HL-60/S4 treated with phorbol 12-myristate 13-acetate at 8.2 ng/mL for 4 days and 3 days (cell line): ENCODE measurements at regions not wholly inside any gene's neighbourhood (a gene's known extent, or its start where the extent isn't known, plus 50 kb on each side); places are given as distances from the start of the nearest gene placed in this dataset.

Experiments
- in situ Hi-C: fragments of 300-500 bp; cut with MboI; formaldehyde crosslinking; loops from 2 replicates; pipeline ENCODE4 v1.15.0; 2022; ENCODE audit warnings: low sequenced_read_pairs

GRCh38 chr1:34328281-34328799 is 151.6 kb downstream of the C1orf94 start:
- in situ Hi-C loops: no loop called here

- in situ Hi-C loops: no loop called here
These were observed 153.4 kb downstream of the C1orf94 start for GRCh38 chr1:34330061-34330460.

DNA sequence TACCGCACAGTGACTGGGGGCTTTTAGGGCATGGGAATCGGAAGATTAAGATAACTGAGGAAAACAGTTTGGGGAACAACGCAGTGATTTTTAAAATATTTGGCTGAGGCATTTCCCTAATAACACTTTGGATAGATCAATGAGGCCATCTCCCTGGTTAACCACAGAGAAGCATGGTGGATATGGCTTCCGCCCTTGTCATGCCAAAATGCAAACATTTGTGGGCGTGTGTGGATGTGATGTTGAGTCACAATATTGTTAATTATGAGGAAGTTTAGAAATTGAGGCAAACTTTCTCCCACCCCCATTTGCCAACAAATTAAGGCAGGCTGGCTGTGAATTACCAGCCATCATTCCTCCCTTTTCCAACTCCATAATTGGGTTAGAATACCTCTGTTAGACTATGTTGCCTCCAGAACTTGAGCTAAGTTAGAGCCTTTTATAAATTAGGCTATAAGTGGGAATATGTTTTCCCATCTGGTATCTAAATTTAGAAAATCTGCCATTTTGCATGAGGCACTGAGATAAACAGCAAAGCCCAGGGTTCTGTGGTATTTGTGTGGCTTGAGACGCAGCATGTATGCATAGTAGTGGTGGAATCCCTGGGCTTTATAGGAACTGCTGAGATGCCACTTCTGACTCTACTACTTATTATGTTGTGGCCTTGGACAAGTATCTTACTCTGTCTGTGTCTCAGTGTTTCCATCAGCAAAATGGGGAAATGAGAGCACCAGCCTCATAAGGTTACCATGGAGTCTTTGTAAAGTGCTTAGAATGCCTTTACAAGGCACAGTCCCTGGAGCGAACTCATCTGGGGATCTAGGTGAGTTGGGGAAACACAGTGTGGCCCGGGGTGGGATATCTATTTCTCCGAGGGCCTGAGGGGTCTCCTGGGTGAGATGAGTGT is 154.6 kb downstream of the C1orf94 start:
- in situ Hi-C loops: no loop called here

- in situ Hi-C loops: no loop called here
These were observed 156.3 kb downstream of the C1orf94 start for GRCh38 chr1:34332996-34333395.

DNA sequence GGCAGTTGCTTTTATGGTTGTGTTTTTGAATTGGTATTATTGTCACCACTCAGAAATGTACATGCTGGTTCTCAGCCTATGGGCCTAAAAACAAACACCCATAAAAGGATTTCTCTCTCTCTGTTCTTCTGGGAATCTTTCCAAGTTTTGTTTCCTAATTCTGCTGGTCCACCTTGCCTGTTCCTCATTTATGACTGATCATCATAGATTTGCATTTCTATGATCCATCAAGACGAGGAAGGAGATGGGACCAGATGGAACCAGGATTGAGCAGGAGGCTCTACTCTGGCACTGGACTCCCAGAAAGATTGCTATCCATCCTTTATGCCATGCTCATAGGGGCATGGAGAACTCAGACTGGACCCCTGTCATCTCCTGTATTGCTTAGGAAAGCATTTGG is 162.2 kb downstream of the C1orf94 start:
- in situ Hi-C loops: no loop called here

- in situ Hi-C loops: no loop called here
These were observed 165.2 kb downstream of the C1orf94 start for GRCh38 chr1:34341896-34342295.

GRCh38 chr1:34342334-34342733 is 165.6 kb downstream of the C1orf94 start:
- in situ Hi-C loops: no loop called here

- in situ Hi-C loops: no loop called here
These were observed 169.4 kb downstream of the C1orf94 start for GRCh38 chr1:34346128-34346527.

- in situ Hi-C loops: no loop called here
These were observed 176.7 kb downstream of the C1orf94 start for GRCh38 chr1:34353409-34353808.

- in situ Hi-C loops: no loop called here
These were observed 177.7 kb downstream of the C1orf94 start for GRCh38 chr1:34354367-34354766.

GRCh38 chr1:34356853-34357252 is 180.1 kb downstream of the C1orf94 start:
- in situ Hi-C loops: no loop called here

GRCh38 chr1:34358636-34359035 is 181.9 kb downstream of the C1orf94 start:
- in situ Hi-C loops: no loop called here

- in situ Hi-C loops: no loop called here
These were observed 182.7 kb downstream of the C1orf94 start for GRCh38 chr1:34359411-34359810.

GRCh38 chr1:34360574-34360973 is 183.9 kb downstream of the C1orf94 start:
- in situ Hi-C loops: no loop called here

GRCh38 chr1:34361121-34361520 is 184.4 kb downstream of the C1orf94 start:
- in situ Hi-C loops: no loop called here

- in situ Hi-C loops: no loop called here
These were observed 185.2 kb downstream of the C1orf94 start for GRCh38 chr1:34361781-34362357.

GRCh38 chr1:34362949-34363348 is 186.2 kb downstream of the C1orf94 start:
- in situ Hi-C loops: no loop called here

GRCh38 chr1:34363447-34363846 is 186.7 kb downstream of the C1orf94 start:
- in situ Hi-C loops: no loop called here

DNA sequence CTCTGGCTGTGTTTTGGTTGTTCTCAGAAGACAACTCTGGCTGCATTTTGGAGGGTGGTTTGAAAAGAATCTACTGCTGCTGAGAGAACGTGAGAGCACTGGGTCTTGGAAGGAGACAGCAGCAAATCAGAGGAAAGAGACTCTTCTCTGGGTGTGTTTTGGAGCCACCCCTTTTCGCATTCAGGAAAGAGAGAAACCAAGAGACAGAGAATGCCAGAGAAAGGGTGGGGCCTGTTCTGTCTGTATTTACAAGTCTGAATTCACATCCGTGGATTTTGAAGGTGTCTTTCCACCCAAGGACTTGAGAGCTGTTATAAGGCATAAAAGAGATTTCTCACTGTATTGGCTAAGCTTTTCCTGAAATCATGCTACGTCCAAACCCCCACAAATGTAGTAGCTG is 187.2 kb downstream of the C1orf94 start:
- in situ Hi-C loops: no loop called here

DNA sequence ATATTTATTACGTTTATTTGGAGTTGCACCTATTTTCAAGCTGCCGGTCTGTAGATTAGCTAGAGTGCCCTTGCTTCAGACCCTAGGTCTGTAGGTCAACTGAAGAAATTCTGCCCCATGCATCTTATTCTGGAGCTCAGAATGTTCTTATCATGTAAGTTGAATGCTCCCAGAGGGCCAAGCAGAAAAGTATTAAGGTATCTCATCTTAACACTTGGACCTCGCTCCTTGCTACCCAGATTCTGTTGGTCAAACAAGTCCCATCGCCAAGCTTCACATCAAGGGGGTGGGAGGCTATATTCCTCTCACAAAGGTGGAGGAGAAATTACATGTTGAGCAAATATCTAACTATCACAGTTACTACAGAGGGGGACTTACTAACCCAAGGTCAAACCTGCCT is 187.7 kb downstream of the C1orf94 start:
- in situ Hi-C loops: no loop called here

DNA sequence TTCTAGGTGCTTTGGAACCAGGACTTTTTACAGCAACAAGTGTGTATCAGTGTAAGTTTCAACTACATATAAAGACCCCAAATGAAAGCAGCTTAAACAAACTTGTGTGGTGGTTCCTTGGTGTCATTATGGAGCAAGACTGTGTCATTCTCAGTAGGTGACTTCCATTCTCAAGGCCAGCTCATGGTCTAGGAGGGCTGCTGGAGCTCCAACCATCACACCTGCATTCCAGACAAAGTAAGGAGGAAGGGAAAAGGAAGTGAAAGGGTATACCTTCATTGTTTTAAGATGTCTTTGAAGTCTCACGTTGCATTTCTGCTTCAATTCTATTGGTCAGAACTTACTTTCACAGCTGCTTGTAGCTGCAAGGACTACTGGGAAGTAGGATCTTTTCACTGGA is 188.6 kb downstream of the C1orf94 start:
- in situ Hi-C loops: no loop called here
